K562 (cell line): ENCODE measurements at regions not wholly inside any gene's neighbourhood (a gene's known extent, or its start where the extent isn't known, plus 50 kb on each side); places are given as distances from the start of the nearest gene placed in this dataset.

Source experiments
- ATAC-seq: fragments of 200-7000 bp; cut with Tn5 transposase; 3 replicates; pipeline ENCODE4 v1.9.1; 2020; ENCODE audit warnings: moderate library complexity
- BruUV-seq: library from RNA; stranded (reverse); fragments of 400-500 nt; replicated peaks from 2 replicates; lab custom pipeline; 2021; lab: Mats Ljungman, UMichigan
- CTCF ChIA-PET: fragments of 300-600 bp; formaldehyde crosslinking; extraction: SDS; loops from one replicate; lab custom pipeline; 2021; ENCODE audit warnings: low intra/inter-chr PET ratio; lab: Yijun Ruan, JAX
- POLR2A ChIA-PET: fragments of 300-600, 350-650 bp; sonication (Branson Sonifier 250); formaldehyde crosslinking; extraction: SDS; loops from one replicate; lab custom pipeline; 2021; ENCODE audit warnings: antibody characterized with exemption, inconsistent platforms; lab: Yijun Ruan, JAX
- DNase-seq, 4 experiments: peaks; one replicate each; pipeline versions ENCODE4 v3.0.0 to v3.0.0-alpha.2; 2011 to 2018; ENCODE audit warnings: low spot score in 3 of 4, mixed read lengths in 3 of 4; ENCODE audit errors: extremely low read depth in 1 of 4
- FAIRE-seq: peaks from 2 replicates; lab custom pipeline; 2011; peaks lifted over from hg19 to GRCh38; lab: Jason Lieb, UNC
- H2AFZ ChIP-seq: 2 replicates; pipeline ENCODE4 v1.6.0; 2011; ENCODE audit warnings: low read depth, low read length, control low read depth, inconsistent platforms
- H3K27ac ChIP-seq: fragments of 200-600 bp; 3 replicates; pipeline ENCODE4 v1.8.0; 2011; ENCODE audit warnings: low read depth, mild to moderate bottlenecking, control low read depth, inconsistent platforms, low read length, moderate library complexity, mixed read lengths; ENCODE audit errors: extremely low read depth
- H3K27me3 ChIP-seq, 2 experiments: fragments of 300-600 bp in 1 of 2; 2 replicates in 1 of 2; 3 replicates in 1 of 2; pipeline versions ENCODE4 v1.6.0 to v1.8.0; 2011; ENCODE audit warnings: inconsistent platforms in 2 of 2, low read length in 2 of 2, mild to moderate bottlenecking in 1 of 2, mixed read lengths in 1 of 2, moderate library complexity in 1 of 2; ENCODE audit not compliant: control insufficient read depth in 2 of 2, insufficient read depth in 2 of 2
- H3K36me3 ChIP-seq: fragments of 300-600 bp; 3 replicates; pipeline ENCODE4 v1.8.0; 2011; ENCODE audit warnings: mild to moderate bottlenecking, low read length, inconsistent platforms; ENCODE audit not compliant: control insufficient read depth, insufficient read depth
- H3K4me1 ChIP-seq, 2 experiments: fragments of 200-600 bp in 1 of 2; replicated peaks in 1 of 2; 2 replicates in 1 of 2; 3 replicates in 1 of 2; pipeline versions ENCODE4 v1.5.1 to v1.8.0; 2011; ENCODE audit warnings: inconsistent platforms in 2 of 2, low read length in 2 of 2, mild to moderate bottlenecking in 1 of 2, mixed read lengths in 1 of 2, moderate library complexity in 1 of 2; ENCODE audit not compliant: control insufficient read depth in 2 of 2, insufficient read depth in 2 of 2
- H3K4me2 ChIP-seq: 2 replicates; pipeline ENCODE4 v1.6.1; 2011; ENCODE audit warnings: low read length, control low read depth, inconsistent platforms, mixed read lengths; ENCODE audit not compliant: insufficient read depth
- H3K4me3 ChIP-seq: fragments of 200-600 bp; sonication (generic), shearing (Covaris generic); 2 replicates; pipeline ENCODE4 v1.5.1; 2016; ENCODE audit warnings: control low read depth, inconsistent platforms
- H3K79me2 ChIP-seq: fragments of 200-600 bp; 3 replicates; pipeline ENCODE4 v1.8.0; 2011; ENCODE audit warnings: low read length, inconsistent platforms; ENCODE audit not compliant: control insufficient read depth, insufficient read depth
- H3K9ac ChIP-seq, 2 experiments: 2 replicates each; pipeline versions ENCODE4 v1.6.0 to v1.6.1; 2011; ENCODE audit warnings: low read depth in 2 of 2, low read length in 2 of 2, control low read depth in 1 of 2, inconsistent platforms in 1 of 2, mild to moderate bottlenecking in 1 of 2, mixed read lengths in 1 of 2; ENCODE audit not compliant: insufficient read depth in 1 of 2
- H3K9me1 ChIP-seq: one replicate; pipeline ENCODE4 v1.6.0; 2011; ENCODE audit warnings: inconsistent platforms, mild to moderate bottlenecking, low read length, moderate library complexity; ENCODE audit not compliant: control insufficient read depth, insufficient read depth
- H3K9me3 ChIP-seq: replicated peaks from 2 replicates; pipeline ENCODE4 v1.5.1; 2011; ENCODE audit warnings: low read depth, low read length, inconsistent platforms; ENCODE audit not compliant: control insufficient read depth, insufficient read depth
- H4K20me1 ChIP-seq: replicated peaks from 2 replicates; pipeline ENCODE4 v1.6.1; 2011; ENCODE audit warnings: low read length, inconsistent platforms, mixed read lengths; ENCODE audit not compliant: control insufficient read depth, insufficient read depth
- EGR1 ChIP-seq: fragments of 450-650 bp; conservative IDR thresholded peaks from 2 replicates; pipeline ENCODE4 v1.6.1; 2017; ENCODE audit warnings: mild to moderate bottlenecking
- POLR2A ChIP-seq: fragments of 450-650 bp; conservative IDR thresholded peaks from 2 replicates; pipeline ENCODE4 v1.6.1; 2016
- WGBS: fragments of 100-300 bp; shearing (Covaris generic); methylation state at CpG from one replicate; pipeline ENCODE4 v1.1.6; 2016; ENCODE audit warnings: low coverage, mixed read lengths; ENCODE audit not compliant: insufficient coverage; ENCODE audit errors: missing lambda C conversion rate; 5-methylcytosine and 5-hydroxymethylcytosine counted together
- in situ Hi-C: fragments of 300-500 bp; cut with MboI; formaldehyde crosslinking; loops from 4 replicates; pipeline ENCODE4 v1.15.0; 2018; ENCODE audit warnings: inconsistent platforms, mixed read lengths
- intact Hi-C: fragments of 100-400 bp; cut with micrococcal nuclease; formaldehyde crosslinking; loops from 2 replicates; pipeline ENCODE4 v1.14.2; 2022
- TF ChIP-seq, protein P1 (sequence below): fragments of 450-650 bp; IDR thresholded peaks from 2 replicates; pipeline ENCODE4 v1.7.1; 2018; ENCODE audit warnings: mild to moderate bottlenecking, low read depth; ENCODE audit not compliant: partially characterized antibody
- TF ChIP-seq, protein P2 (sequence below): fragments of 250-450 bp; sonication (Bioruptor Pico); IDR thresholded peaks from 2 replicates; pipeline ENCODE4 v1.9.0; 2021; ENCODE audit warnings: mild to moderate bottlenecking

DNA sequence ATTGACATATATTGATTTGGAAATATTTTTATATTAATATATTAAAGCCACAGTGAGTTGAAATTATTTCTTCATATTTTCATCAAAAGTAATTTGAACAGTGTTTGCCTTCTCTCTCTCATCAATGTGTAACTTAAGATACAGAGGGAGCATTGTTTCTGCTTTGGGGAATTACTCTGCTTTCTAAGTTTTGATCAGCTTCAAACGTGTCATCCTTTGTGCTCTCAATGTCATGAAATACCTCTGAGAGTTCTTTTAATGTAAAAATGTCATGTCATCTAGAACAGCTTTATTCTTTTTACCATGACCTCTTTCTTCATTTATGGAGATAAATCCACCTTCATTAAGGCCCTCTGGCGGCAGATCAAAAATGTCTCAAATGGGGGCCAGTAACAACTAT, 259.4 kb upstream of the STXBP5 start (continued):
- TF ChIP-seq, protein P1, sequence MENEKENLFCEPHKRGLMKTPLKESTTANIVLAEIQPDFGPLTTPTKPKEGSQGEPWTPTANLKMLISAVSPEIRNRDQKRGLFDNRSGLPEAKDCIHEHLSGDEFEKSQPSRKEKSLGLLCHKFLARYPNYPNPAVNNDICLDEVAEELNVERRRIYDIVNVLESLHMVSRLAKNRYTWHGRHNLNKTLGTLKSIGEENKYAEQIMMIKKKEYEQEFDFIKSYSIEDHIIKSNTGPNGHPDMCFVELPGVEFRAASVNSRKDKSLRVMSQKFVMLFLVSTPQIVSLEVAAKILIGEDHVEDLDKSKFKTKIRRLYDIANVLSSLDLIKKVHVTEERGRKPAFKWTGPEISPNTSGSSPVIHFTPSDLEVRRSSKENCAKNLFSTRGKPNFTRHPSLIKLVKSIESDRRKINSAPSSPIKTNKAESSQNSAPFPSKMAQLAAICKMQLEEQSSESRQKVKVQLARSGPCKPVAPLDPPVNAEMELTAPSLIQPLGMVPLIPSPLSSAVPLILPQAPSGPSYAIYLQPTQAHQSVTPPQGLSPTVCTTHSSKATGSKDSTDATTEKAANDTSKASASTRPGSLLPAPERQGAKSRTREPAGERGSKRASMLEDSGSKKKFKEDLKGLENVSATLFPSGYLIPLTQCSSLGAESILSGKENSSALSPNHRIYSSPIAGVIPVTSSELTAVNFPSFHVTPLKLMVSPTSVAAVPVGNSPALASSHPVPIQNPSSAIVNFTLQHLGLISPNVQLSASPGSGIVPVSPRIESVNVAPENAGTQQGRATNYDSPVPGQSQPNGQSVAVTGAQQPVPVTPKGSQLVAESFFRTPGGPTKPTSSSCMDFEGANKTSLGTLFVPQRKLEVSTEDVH = no peak

DNA sequence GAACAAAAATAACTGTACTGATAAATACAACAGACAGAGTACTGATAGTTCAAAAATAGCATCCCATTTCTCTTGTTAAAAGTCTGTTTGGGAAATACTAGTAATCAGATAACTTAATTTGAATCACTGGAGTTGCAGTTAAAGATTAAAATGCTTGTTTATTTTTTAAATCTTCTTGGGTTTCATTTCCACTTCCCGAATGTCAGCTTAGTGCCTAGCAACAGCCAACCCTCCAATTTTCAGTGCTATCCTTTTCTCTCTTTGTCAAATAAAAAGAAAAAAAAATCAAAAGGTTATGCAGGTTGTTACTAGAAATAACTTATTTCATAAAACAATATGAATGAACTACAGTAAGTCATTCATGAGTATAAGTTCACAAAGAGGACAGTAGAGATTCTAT, 257.7 kb upstream of the STXBP5 start:
- BruUV-seq = no TSS peak
- Histone ChIP-seq H3K36me3 (no peaks in the 10 kb centered on the region), H2AFZ (no peak overlapping the region), H3K9ac (no peak overlapping the region), H3K4me3 (no peak overlapping the region), H3K79me2 (no peaks in the 10 kb centered on the region), H3K9me3 (no peaks in the 10 kb centered on the region; the same call in 1 of the 2 replicates), H3K27ac (no peak overlapping the region), H4K20me1 (no peaks in the 10 kb centered on the region), H3K4me2 (no peak overlapping the region), H3K4me1 (peaks cover 0 to 17% of the 10 kb centered on the region in 2 experiments; a peak in 4 of 5 replicates), H3K27me3 (no peaks in the 10 kb centered on the region), H3K9me1 (no peaks in the 10 kb centered on the region)
- no peak for FAIRE-seq
- POLR2A ChIA-PET = no interaction called here
- ATAC-seq = no peak
- CTCF ChIA-PET = no interaction called here
- intact Hi-C loops (no loop called here), in situ Hi-C loops (no loop called here)
- 68% methylated on average over 1 of the region's 1 CpG for WGBS
- TF ChIP-seq, protein P2, sequence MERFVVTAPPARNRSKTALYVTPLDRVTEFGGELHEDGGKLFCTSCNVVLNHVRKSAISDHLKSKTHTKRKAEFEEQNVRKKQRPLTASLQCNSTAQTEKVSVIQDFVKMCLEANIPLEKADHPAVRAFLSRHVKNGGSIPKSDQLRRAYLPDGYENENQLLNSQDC (CRISPR knock-in tag) = no peak
- TF ChIP-seq EGR1 (no peak), POLR2A (no peak)
- DNase-seq = no peak
